ENCODE measurements at regions not wholly inside any gene's neighbourhood (a gene's known extent, or its start where the extent isn't known, plus 50 kb on each side); places are given as distances from the start of the nearest gene placed in this dataset.

- Histone ChIP-seq H3K27ac (ENCODE audit: low read length) (no peak overlapping the region), H3K4me3 (ENCODE audit: low read depth in 2 of 2, low read length in 2 of 2) (no peak overlapping the region), H3K27me3 (ENCODE audit: control insufficient read depth, insufficient read depth, low read length) (peaks cover 3% of the 10 kb centered on the region; the same call in 1 of the 2 replicates), H3K36me3 (ENCODE audit: control insufficient read depth, insufficient read depth, low read length) (no peaks in the 10 kb centered on the region), H3K4me1 (ENCODE audit: control insufficient read depth, insufficient read depth, low read length) (no peaks in the 10 kb centered on the region), H3K9me3 (ENCODE audit: control insufficient read depth, insufficient read depth, low read depth, low read length) (no peaks in the 10 kb centered on the region)
- no peak for TF ChIP-seq POLR2AphosphoS5 (IDR thresholded peaks at IDR 0.05; ENCODE audit: low read depth, low read length)
- TF ChIP-seq SIN3A (IDR thresholded peaks at IDR 0.05; ENCODE audit: borderline replicate concordance, insufficient read depth, low read depth, low read length), result no peak
- TF ChIP-seq, protein P1, sequence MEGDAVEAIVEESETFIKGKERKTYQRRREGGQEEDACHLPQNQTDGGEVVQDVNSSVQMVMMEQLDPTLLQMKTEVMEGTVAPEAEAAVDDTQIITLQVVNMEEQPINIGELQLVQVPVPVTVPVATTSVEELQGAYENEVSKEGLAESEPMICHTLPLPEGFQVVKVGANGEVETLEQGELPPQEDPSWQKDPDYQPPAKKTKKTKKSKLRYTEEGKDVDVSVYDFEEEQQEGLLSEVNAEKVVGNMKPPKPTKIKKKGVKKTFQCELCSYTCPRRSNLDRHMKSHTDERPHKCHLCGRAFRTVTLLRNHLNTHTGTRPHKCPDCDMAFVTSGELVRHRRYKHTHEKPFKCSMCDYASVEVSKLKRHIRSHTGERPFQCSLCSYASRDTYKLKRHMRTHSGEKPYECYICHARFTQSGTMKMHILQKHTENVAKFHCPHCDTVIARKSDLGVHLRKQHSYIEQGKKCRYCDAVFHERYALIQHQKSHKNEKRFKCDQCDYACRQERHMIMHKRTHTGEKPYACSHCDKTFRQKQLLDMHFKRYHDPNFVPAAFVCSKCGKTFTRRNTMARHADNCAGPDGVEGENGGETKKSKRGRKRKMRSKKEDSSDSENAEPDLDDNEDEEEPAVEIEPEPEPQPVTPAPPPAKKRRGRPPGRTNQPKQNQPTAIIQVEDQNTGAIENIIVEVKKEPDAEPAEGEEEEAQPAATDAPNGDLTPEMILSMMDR (IDR thresholded peaks at IDR 0.05), result no peak
- TF ChIP-seq TCF7L2 (IDR thresholded peaks at IDR 0.05; ENCODE audit: low read depth, low read length), result no peak
- no peak for TF ChIP-seq REST (IDR thresholded peaks at IDR 0.05; ENCODE audit: insufficient read depth in 1 of 2, low read depth in 2 of 2, low read length in 1 of 2)
- no TSS peak for BruUV-seq (replicated peaks)
- in situ Hi-C loops (cut with HindIII; ENCODE audit: low pct_unique_long_range_greater_than_20kb, low sequenced_read_pairs), result no loop called here
- DNase-seq (ENCODE audit: low read depth, low spot score), result no peak
- intact Hi-C loops (cut with micrococcal nuclease; ENCODE audit: unreplicated experiment), result no loop called here
- ATAC-seq, result no peak
- POLR2A ChIA-PET, result no interaction called here
- CTCF ChIA-PET, result no interaction called here
Observed at GRCh38 chr5:82446809-82447208, 168.7 kb upstream of the RPS23 start.

- ATAC-seq (no peak), DNase-seq (ENCODE audit: low read depth, low spot score) (no peak)
- Histone ChIP-seq H3K27me3 (ENCODE audit: control insufficient read depth, insufficient read depth, low read length) (peaks cover 3% of the 10 kb centered on the region; the same call in 1 of the 2 replicates), H3K36me3 (ENCODE audit: control insufficient read depth, insufficient read depth, low read length) (no peaks in the 10 kb centered on the region), H3K9me3 (ENCODE audit: control insufficient read depth, insufficient read depth, low read depth, low read length) (no peaks in the 10 kb centered on the region), H3K4me3 (ENCODE audit: low read depth in 2 of 2, low read length in 2 of 2) (no peak overlapping the region), H3K4me1 (ENCODE audit: control insufficient read depth, insufficient read depth, low read length) (no peaks in the 10 kb centered on the region), H3K27ac (ENCODE audit: low read length) (no peak overlapping the region)
- CTCF ChIA-PET, result no interaction called here
- BruUV-seq (replicated peaks), result no TSS peak
- in situ Hi-C loops (cut with HindIII; ENCODE audit: low pct_unique_long_range_greater_than_20kb, low sequenced_read_pairs), result no loop called here
- intact Hi-C loops (cut with micrococcal nuclease; ENCODE audit: unreplicated experiment), result no loop called here
- POLR2A ChIA-PET, result no interaction called here
- TF ChIP-seq POLR2AphosphoS5 (IDR thresholded peaks at IDR 0.05; ENCODE audit: low read depth, low read length), result no peak
- TF ChIP-seq TCF7L2 (IDR thresholded peaks at IDR 0.05; ENCODE audit: low read depth, low read length), result no peak
- no peak for TF ChIP-seq SIN3A (IDR thresholded peaks at IDR 0.05; ENCODE audit: borderline replicate concordance, insufficient read depth, low read depth, low read length)
- TF ChIP-seq, protein P1 (IDR thresholded peaks at IDR 0.05), result no peak
- TF ChIP-seq REST (IDR thresholded peaks at IDR 0.05; ENCODE audit: insufficient read depth in 1 of 2, low read depth in 2 of 2, low read length in 1 of 2), result no peak
Observed at GRCh38 chr5:82445726-82446335, 167.7 kb upstream of the RPS23 start.
